K562 (cell line): ENCODE measurements at regions not wholly inside any gene's neighbourhood (a gene's known extent, or its start where the extent isn't known, plus 50 kb on each side); places are given as distances from the start of the nearest gene placed in this dataset.

Source experiments
- ATAC-seq: fragments of 200-7000 bp; cut with Tn5 transposase; 3 replicates; pipeline ENCODE4 v1.9.1; 2020; ENCODE audit warnings: moderate library complexity
- BruUV-seq: library from RNA; stranded (reverse); fragments of 400-500 nt; replicated peaks from 2 replicates; lab custom pipeline; 2021; lab: Mats Ljungman, UMichigan
- CTCF ChIA-PET: fragments of 300-600 bp; formaldehyde crosslinking; extraction: SDS; loops from one replicate; lab custom pipeline; 2021; ENCODE audit warnings: low intra/inter-chr PET ratio; lab: Yijun Ruan, JAX
- POLR2A ChIA-PET: fragments of 300-600, 350-650 bp; sonication (Branson Sonifier 250); formaldehyde crosslinking; extraction: SDS; loops from one replicate; lab custom pipeline; 2021; ENCODE audit warnings: antibody characterized with exemption, inconsistent platforms; lab: Yijun Ruan, JAX
- DNase-seq, 4 experiments: peaks; one replicate each; pipeline versions ENCODE4 v3.0.0 to v3.0.0-alpha.2; 2011 to 2018; ENCODE audit warnings: low spot score in 3 of 4, mixed read lengths in 3 of 4; ENCODE audit errors: extremely low read depth in 1 of 4
- FAIRE-seq: peaks from 2 replicates; lab custom pipeline; 2011; peaks lifted over from hg19 to GRCh38; lab: Jason Lieb, UNC
- H2AFZ ChIP-seq: 2 replicates; pipeline ENCODE4 v1.6.0; 2011; ENCODE audit warnings: low read depth, low read length, control low read depth, inconsistent platforms
- H3K27ac ChIP-seq: fragments of 200-600 bp; 3 replicates; pipeline ENCODE4 v1.8.0; 2011; ENCODE audit warnings: low read depth, mild to moderate bottlenecking, control low read depth, inconsistent platforms, low read length, moderate library complexity, mixed read lengths; ENCODE audit errors: extremely low read depth
- H3K27me3 ChIP-seq, 2 experiments: fragments of 300-600 bp in 1 of 2; 2 replicates in 1 of 2; 3 replicates in 1 of 2; pipeline versions ENCODE4 v1.6.0 to v1.8.0; 2011; ENCODE audit warnings: inconsistent platforms in 2 of 2, low read length in 2 of 2, mild to moderate bottlenecking in 1 of 2, mixed read lengths in 1 of 2, moderate library complexity in 1 of 2; ENCODE audit not compliant: control insufficient read depth in 2 of 2, insufficient read depth in 2 of 2
- H3K36me3 ChIP-seq: fragments of 300-600 bp; 3 replicates; pipeline ENCODE4 v1.8.0; 2011; ENCODE audit warnings: mild to moderate bottlenecking, low read length, inconsistent platforms; ENCODE audit not compliant: control insufficient read depth, insufficient read depth
- H3K4me1 ChIP-seq, 2 experiments: fragments of 200-600 bp in 1 of 2; replicated peaks in 1 of 2; 2 replicates in 1 of 2; 3 replicates in 1 of 2; pipeline versions ENCODE4 v1.5.1 to v1.8.0; 2011; ENCODE audit warnings: inconsistent platforms in 2 of 2, low read length in 2 of 2, mild to moderate bottlenecking in 1 of 2, mixed read lengths in 1 of 2, moderate library complexity in 1 of 2; ENCODE audit not compliant: control insufficient read depth in 2 of 2, insufficient read depth in 2 of 2
- H3K4me2 ChIP-seq: 2 replicates; pipeline ENCODE4 v1.6.1; 2011; ENCODE audit warnings: low read length, control low read depth, inconsistent platforms, mixed read lengths; ENCODE audit not compliant: insufficient read depth
- H3K4me3 ChIP-seq: fragments of 200-600 bp; sonication (generic), shearing (Covaris generic); 2 replicates; pipeline ENCODE4 v1.5.1; 2016; ENCODE audit warnings: control low read depth, inconsistent platforms
- H3K79me2 ChIP-seq: fragments of 200-600 bp; 3 replicates; pipeline ENCODE4 v1.8.0; 2011; ENCODE audit warnings: low read length, inconsistent platforms; ENCODE audit not compliant: control insufficient read depth, insufficient read depth
- H3K9ac ChIP-seq, 2 experiments: 2 replicates each; pipeline versions ENCODE4 v1.6.0 to v1.6.1; 2011; ENCODE audit warnings: low read depth in 2 of 2, low read length in 2 of 2, control low read depth in 1 of 2, inconsistent platforms in 1 of 2, mild to moderate bottlenecking in 1 of 2, mixed read lengths in 1 of 2; ENCODE audit not compliant: insufficient read depth in 1 of 2
- H3K9me1 ChIP-seq: one replicate; pipeline ENCODE4 v1.6.0; 2011; ENCODE audit warnings: inconsistent platforms, mild to moderate bottlenecking, low read length, moderate library complexity; ENCODE audit not compliant: control insufficient read depth, insufficient read depth
- H3K9me3 ChIP-seq: replicated peaks from 2 replicates; pipeline ENCODE4 v1.5.1; 2011; ENCODE audit warnings: low read depth, low read length, inconsistent platforms; ENCODE audit not compliant: control insufficient read depth, insufficient read depth
- H4K20me1 ChIP-seq: replicated peaks from 2 replicates; pipeline ENCODE4 v1.6.1; 2011; ENCODE audit warnings: low read length, inconsistent platforms, mixed read lengths; ENCODE audit not compliant: control insufficient read depth, insufficient read depth
- BCLAF1 ChIP-seq, 2 experiments: fragments of 450-650 bp in 1 of 2; IDR thresholded peaks; 2 replicates each; pipeline ENCODE4 v1.6.1; 2011 to 2017; ENCODE audit warnings: low read depth in 2 of 2, antibody characterized with exemption in 1 of 2, borderline replicate concordance in 1 of 2, low read length in 1 of 2, mild to moderate bottlenecking in 1 of 2, mixed read lengths in 1 of 2; ENCODE audit not compliant: control insufficient read depth in 1 of 2
- FOXK1 ChIP-seq: sonication (generic); formaldehyde crosslinking; IDR thresholded peaks from 2 replicates; pipeline ENCODE4 v1.8.0; 2022; ENCODE audit warnings: missing genetic modification reagents, mild to moderate bottlenecking, borderline replicate concordance
- HES1 ChIP-seq: fragments of 450-650 bp; IDR thresholded peaks from 2 replicates; pipeline ENCODE4 v1.6.1; 2016; ENCODE audit warnings: low read depth, mild to moderate bottlenecking, moderate library complexity
- KAT2B ChIP-seq: IDR thresholded peaks from one replicate; pipeline ENCODE4 v1.6.1; 2012; ENCODE audit warnings: low read depth, mild to moderate bottlenecking, control low read depth, inconsistent platforms, low read length, moderate library complexity
- MAFG ChIP-seq: fragments of 450-650 bp; conservative IDR thresholded peaks from 2 replicates; pipeline ENCODE4 v1.6.1; 2016; ENCODE audit warnings: missing genetic modification characterization, missing compliant biosample characterization
- MYC ChIP-seq, 2 experiments: fragments of 250-450 bp in 1 of 2; sonication (Bioruptor Pico) in 1 of 2; IDR thresholded peaks; 2 replicates each; pipeline versions ENCODE4 v1.5.1 to v1.6.1; 2012 to 2021; ENCODE audit warnings: low read depth in 2 of 2, borderline replicate concordance in 1 of 2, improper control_type of control experiment in 1 of 2, low read length in 1 of 2, mild to moderate bottlenecking in 1 of 2, moderate library complexity in 1 of 2
- PYGO2 ChIP-seq: fragments of 450-650 bp; IDR thresholded peaks from 2 replicates; pipeline ENCODE4 v1.6.1; 2016; ENCODE audit warnings: mild to moderate bottlenecking, missing genetic modification characterization, moderate library complexity, missing compliant biosample characterization
- RNF2 ChIP-seq: sonication (generic); IDR thresholded peaks from 2 replicates; pipeline ENCODE4 v1.6.1; 2016
- THRA ChIP-seq: fragments of 450-650 bp; IDR thresholded peaks from 2 replicates; pipeline ENCODE4 v1.6.1; 2017; ENCODE audit warnings: mild to moderate bottlenecking, moderate library complexity
- TSC22D4 ChIP-seq: fragments of 450-650 bp; IDR thresholded peaks from 2 replicates; pipeline ENCODE4 v1.6.1; 2016; ENCODE audit warnings: missing genetic modification characterization, missing biosample characterization, control low read depth
- ZBTB49 ChIP-seq: sonication (generic); formaldehyde crosslinking; IDR thresholded peaks from 2 replicates; pipeline ENCODE4 v1.8.0; 2022; ENCODE audit warnings: missing genetic modification reagents, mild to moderate bottlenecking, borderline replicate concordance
- ZKSCAN8 ChIP-seq: fragments of 200-800 bp; sonication (Bioruptor generic); IDR thresholded peaks from 2 replicates; pipeline ENCODE4 v1.6.1; 2016; ENCODE audit warnings: missing genetic modification characterization, missing compliant biosample characterization
- ZNF3 ChIP-seq: fragments of 250-450 bp; sonication (Bioruptor Pico); IDR thresholded peaks from 2 replicates; pipeline ENCODE4 v1.5.0; 2021; ENCODE audit warnings: mild to moderate bottlenecking, moderate library complexity
- ZNF449 ChIP-seq: fragments of 250-450 bp; sonication (Bioruptor Pico); IDR thresholded peaks from 2 replicates; pipeline ENCODE4 v1.8.0; 2022; ENCODE audit warnings: moderate library complexity, mild to moderate bottlenecking, inconsistent platforms
- in situ Hi-C: fragments of 300-500 bp; cut with MboI; formaldehyde crosslinking; loops from 4 replicates; pipeline ENCODE4 v1.15.0; 2018; ENCODE audit warnings: inconsistent platforms, mixed read lengths
- intact Hi-C: fragments of 100-400 bp; cut with micrococcal nuclease; formaldehyde crosslinking; loops from 2 replicates; pipeline ENCODE4 v1.14.2; 2022

- H3K9ac ChIP-seq = no peak overlapping the region
- no peak for DNase-seq
- no peak for ATAC-seq
- no peak overlapping the region for H2AFZ ChIP-seq
- no peak for FAIRE-seq
- no peaks in the 10 kb centered on the region for H3K27me3 ChIP-seq
- in situ Hi-C loops (no loop called here), intact Hi-C loops (no loop called here)
- no peak overlapping the region for H3K4me3 ChIP-seq
- no TSS peak for BruUV-seq
- no peaks in the 10 kb centered on the region for H3K9me1 ChIP-seq
- no peaks in the 10 kb centered on the region for H3K9me3 ChIP-seq
- H3K4me1 ChIP-seq = no peaks in the 10 kb centered on the region
- no peaks in the 10 kb centered on the region for H4K20me1 ChIP-seq
- CTCF ChIA-PET = no interaction called here
- H3K4me2 ChIP-seq = no peak overlapping the region
- POLR2A ChIA-PET = no interaction called here
- no peak overlapping the region for H3K27ac ChIP-seq
- H3K79me2 ChIP-seq = no peaks in the 10 kb centered on the region
- H3K36me3 ChIP-seq = no peaks in the 10 kb centered on the region
- TF ChIP-seq TSC22D4 = no peak
- TF ChIP-seq BCLAF1 (IDR thresholded peaks at IDR 0.05; ENCODE audit: borderline replicate concordance in 1 of 2, control insufficient read depth in 1 of 2, low read depth in 2 of 2, low read length in 1 of 2) = no peak
- TF ChIP-seq MAFG (tag) = no peak
- no peak for TF ChIP-seq KAT2B
- no peak for TF ChIP-seq THRA
- no peak for TF ChIP-seq FOXK1 (CRISPR knock-in tag)
- no peak for TF ChIP-seq ZNF3 (CRISPR knock-in tag)
- TF ChIP-seq ZBTB49 (CRISPR knock-in tag) = no peak
- TF ChIP-seq RNF2 = no peak
- TF ChIP-seq ZNF449 = no peak
- TF ChIP-seq ZKSCAN8 (CRISPR knock-in tag) = no peak
- TF ChIP-seq PYGO2 (tag) = no peak
- no peak for TF ChIP-seq HES1
- no peak for TF ChIP-seq MYC (IDR thresholded peaks at IDR 0.05; ENCODE audit: low read depth, low read length)
- no peak for TF ChIP-seq MYC (CRISPR knock-in tag; IDR thresholded peaks at IDR 0.05; ENCODE audit: borderline replicate concordance, low read depth)
These were observed 726.8 kb downstream of the BCL11B start for GRCh38 chr14:98545181-98545580.
